GF-D8 (cell line): ENCODE measurements at regions not wholly inside any gene's neighbourhood (a gene's known extent, or its start where the extent isn't known, plus 50 kb on each side); places are given as distances from the start of the nearest gene placed in this dataset.

Experiments
- DNase-seq: peaks from one replicate; lab custom pipeline; 2025; lab: John Stamatoyannopoulos, UW

GRCh38 chr3:72158639-72159326 lies 373.8 kb upstream of the PROK2 start:
- no peak for DNase-seq

DNA sequence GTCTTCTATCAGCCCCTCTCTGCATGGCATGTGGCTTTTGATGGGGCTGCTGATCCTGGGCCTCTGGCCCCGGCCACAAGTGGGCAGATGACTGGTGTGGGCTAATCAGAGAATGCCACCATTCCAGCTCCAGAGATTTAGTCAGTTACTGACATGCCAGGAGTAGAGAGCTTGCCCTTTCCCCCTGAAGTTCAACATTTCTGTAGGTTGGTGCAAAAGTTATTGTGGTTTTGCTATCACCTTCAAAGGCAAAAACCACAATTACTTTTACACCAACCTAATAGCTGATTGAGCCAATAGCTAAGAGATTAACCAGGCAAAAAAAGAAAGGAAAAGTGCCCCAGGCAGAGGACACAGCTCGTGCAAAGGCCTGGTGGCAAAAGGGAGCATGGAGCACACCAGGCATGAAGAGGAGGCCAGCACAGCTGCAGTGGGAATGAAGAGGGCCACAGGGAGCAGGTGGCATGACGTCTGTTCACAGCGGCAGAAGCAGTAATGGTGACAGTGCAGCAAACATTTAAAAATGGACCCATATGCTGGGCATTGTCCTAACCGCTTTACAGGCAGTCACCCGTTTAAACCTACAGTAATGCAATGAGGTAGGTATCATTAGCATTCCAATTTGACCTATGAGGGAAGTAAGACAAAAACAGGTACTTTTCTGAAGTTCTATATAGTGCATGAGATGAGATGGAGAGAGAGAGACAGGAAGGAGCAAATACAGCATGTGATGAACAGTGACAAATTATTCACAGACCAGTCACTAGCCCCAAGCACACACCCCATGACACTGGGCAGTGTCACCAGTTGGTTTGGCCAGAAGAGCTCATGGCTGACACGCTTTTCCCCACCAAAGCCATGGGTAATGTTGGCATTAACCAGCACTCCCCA lies 373.0 kb upstream of the PROK2 start:
- DNase-seq = no peak

GRCh38 chr3:72155391-72156064 lies 370.6 kb upstream of the PROK2 start:
- no peak for DNase-seq

- no peak for DNase-seq
These were observed 369.7 kb upstream of the PROK2 start for GRCh38 chr3:72154391-72155335.

DNA sequence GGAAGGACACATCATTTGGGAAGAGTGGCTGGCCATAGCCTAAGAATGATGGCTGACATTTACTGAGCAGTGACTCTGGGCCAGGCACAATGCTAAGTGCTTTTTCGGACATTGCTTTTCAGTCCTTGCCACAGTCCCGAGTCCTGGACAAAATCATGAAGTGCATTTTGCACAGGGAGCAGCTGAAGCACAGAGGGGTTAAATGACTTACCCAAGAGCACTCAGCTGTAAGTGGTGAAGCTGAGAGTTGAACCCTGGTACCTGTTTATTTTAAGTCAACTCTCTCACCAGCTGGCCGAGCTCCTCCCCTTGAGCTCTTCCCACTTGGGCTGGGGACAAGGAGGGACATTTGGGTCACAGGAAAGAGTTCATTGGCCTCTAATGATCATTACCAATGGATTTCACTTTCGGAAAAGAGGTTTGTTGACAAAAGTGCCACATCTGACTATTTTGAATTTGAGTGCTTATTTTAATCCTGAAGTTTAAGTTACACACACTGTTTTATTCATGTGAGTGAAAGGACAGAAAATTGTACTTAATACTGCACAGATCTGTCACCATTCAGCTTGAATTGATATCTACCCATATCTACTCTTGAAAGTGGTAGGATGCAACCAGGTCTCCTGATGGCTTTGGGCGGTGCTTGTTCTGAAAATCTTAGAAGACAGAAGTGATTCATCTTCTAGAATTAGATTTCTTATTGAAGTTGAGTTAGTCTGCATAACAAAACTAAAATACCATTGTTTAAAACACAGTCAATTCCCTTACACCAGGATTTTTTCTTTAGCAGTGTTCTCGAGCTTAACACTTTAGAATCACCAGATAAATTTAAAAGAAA lies 368.7 kb upstream of the PROK2 start:
- DNase-seq = no peak

DNA sequence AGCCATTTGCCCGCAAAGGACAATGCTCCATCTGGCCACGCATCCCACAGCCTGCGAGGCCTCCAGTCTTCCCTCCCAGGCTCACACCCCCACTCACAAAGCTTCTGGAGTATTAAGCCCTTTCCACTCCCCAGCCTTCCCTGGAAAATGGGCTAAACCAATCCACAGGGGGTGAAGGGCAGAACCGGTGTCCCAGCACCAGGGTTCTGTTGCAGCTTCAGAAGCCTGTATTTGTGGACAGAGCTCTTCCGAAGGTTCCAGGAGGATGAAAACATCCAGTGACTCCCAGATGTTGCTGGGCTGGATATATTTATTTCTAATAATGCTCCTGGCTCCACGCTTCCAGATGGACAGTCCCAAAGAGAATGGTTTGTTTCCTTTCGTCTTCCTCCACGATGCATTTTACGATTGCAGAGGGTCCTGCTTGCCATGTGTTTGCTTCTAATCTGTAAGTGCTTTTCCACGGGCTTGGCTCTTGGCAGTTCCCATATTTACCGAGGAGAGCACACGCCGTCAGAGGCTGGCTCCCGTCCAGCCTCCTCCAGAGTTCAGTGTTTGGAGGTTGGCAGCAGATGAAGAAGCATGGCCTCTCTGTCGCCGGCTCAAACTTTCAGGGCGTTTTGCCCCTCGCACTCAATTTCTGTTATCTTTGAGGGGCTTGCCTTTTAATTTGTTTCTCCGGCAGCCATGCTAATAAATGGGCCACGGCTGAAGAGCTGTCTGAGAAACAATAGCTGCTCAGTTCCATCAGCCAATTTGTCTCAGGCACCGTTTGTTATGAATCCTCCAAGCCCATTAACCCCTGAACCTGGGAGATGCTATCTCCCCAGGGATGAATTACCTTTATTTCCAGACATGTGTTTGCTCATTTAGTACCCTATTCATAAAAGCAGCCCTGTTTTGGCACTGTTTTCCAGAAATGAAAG lies 367.9 kb upstream of the PROK2 start:
- no peak for DNase-seq

DNA sequence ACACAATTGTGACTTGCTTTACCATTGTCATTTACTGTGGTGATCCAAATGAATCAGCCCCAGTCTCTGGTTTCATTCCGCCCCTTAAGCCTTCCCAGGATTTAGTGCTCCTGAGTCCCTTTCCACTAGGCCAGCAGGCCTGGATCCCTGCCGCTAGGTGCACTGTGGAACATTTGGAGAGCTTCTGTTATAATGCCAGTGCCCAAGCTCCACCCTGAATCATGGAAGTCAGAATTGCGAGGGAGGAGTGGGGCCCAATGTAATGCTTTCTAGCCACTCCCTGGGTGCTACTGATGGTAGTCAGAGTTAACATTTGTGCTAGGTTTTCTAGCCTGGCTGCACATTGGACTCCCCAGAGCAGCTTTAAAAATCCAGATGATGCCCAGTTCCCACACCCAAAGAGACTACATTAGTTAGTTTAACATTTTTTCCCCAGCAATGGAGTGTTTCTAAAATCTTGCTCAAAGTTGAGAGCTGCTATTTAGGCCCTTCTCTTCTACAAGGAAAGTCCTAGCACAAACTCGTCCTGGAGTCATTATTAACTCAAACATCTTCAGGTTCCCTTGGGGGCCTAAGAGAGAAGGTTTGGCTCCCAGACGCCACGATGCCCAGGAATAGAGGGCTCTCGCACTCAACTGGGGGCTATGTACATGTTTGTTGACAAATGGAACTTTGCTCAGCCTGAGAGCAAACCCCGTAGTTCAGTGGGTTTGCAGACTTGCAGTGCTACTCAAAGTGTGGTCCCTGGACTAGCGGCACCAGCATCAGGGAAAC lies 366.7 kb upstream of the PROK2 start:
- no peak for DNase-seq

- DNase-seq = no peak
These were observed 365.9 kb upstream of the PROK2 start for GRCh38 chr3:72150634-72151412.

DNA sequence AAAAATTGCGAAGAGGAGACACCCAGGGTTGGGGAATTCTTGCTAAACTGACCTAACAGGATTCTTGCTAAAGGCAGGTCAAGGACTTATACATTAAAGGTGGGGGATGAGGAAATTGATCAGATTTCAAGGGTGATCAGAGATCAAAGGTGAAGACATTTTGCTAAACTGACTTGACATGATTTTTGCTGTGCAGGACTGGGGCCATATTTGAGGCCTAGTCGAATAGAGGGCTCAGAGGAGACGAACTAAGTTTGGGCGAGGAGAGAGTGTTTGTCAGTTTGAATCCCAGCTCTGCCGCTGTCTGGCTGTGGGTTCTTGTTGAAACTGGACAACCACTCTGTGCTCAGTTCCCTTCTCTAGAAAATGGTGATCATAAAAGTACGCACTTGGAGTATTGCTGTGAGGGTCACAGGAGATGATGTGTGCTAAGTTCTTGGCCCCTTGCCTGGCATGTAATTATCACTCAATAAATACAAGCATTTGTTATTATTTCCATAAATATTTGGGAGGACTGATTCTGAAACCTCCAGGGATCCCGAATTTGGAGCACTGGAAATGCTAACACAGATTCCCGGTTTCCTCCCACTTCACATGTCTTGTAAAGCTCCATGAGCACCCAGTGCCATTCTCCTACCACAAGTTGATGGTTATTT lies 364.8 kb upstream of the PROK2 start:
- no peak for DNase-seq

DNA sequence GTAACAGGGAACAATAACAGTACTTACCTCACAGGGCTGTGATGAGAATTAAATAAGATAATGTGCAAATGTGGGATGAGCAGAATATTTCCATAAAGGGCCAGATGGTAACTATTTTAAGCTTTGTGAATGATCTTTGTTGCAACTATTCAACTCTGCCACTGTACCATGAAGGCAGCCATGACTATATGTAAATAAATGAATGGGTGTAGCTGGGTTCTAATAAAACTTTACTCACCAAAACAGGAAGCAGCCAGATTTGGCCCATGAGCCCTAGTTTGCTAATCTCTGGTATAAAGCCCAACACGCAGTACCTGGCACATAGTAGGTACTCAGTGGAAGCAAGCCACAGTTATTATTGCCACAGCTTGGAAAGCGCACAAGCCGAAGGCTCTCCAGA lies 362.7 kb upstream of the PROK2 start:
- no peak for DNase-seq

DNA sequence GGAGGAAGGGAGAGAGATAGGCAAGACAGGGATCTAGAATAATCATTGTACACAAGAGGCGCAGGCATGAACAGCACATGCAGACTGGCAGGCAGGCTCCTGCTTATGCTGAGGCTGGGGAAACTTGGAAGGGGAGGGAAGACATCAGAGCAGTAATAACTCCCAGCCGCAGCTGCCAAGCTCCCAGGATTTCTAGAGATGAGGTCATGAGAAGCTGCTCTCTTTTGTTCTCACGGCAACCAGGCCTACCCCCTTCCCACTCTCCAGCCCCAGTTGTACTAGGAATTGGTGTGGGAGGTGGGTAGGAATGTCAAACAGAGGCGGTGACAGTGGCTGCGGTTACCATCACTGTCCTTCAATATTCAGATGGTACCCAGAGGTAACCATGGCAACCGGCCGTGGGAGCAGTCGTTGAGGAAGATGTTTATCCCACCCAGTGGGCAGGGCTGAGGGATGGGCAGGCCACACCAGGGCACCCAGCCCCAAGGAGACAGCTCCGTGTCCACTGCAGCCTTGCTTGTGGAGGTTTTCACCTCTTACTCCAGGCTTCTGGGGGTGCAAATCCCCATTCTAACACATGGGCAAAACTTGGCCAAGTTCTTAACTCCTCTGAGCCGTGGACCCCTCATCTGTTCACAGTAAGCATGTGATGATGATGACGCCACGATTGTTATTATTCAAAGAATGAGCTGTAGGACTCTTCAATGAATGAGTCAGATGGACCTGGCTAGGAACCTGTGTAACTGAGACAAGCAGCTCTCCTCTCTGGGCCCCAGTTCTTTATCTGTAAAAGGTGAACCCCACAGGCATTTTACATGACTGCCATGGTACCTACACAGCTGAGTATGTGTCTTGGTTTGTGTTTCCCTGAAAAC lies 360.8 kb upstream of the PROK2 start:
- DNase-seq = no peak

DNA sequence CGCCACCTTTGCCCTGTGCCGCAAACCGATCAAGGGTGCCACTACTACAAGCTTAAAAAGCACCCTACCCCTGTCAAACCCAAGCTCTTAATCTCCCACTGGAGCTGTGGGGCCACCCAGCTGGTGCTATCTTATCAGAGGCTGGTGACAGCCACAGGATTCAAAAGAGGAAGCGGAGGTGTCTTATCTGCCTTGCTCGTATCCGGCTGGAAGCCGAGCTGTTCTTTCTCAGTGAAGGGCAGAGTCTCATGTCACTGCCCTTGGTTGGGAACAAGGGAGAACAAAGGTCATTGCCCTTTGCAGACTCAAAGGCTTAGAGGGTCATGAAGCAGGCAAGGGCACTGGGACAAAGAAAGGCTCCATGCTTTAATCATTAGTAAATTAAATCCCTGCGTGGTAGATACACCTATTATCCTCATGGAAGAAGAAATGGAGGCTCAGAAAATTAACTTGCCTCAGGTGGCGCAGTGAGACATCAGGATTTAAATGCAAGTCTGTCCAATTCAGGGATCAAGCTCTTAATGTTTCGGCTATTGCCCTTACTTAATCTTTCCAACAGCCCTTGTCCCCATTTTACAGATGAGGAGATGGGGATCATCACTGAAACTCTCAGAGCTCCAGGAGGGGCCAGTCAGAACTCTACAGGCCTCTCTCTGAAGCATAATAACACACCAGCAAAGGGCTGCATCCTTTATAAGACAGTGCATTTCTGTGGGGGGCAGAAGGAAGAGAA lies 360.0 kb upstream of the PROK2 start:
- DNase-seq = peak; percentile 93

GRCh38 chr3:72143966-72144717 lies 359.2 kb upstream of the PROK2 start:
- no peak for DNase-seq

DNA sequence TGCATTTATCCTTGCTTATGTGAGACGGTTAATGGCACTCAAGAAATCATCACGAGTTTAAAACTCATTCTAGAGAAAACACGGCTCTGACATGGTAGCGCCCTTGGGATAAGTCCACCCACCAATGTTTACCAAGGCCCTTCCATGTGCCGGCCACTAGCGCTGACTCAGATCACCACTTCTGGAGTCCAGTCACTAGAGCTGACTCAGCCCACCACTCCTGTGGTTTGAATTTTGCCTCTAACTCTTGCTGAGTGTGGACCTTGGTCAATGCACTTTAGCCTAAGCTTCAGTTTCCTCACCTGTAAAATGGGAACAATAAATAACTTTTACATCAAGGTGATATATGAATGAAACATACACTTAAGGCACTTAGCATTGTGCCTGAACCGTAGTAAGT lies 358.4 kb upstream of the PROK2 start:
- DNase-seq = no peak

- no peak for DNase-seq
These were observed 357.1 kb upstream of the PROK2 start for GRCh38 chr3:72142028-72142427.
